ENCODE measurements at regions not wholly inside any gene's neighbourhood (a gene's known extent, or its start where the extent isn't known, plus 50 kb on each side); places are given as distances from the start of the nearest gene placed in this dataset.
"Not testable (repeated sequence)": the region's sequence is repeated elsewhere in the genome, so short reads cannot be mapped to it uniquely, and the experiment has no call there.

- Histone ChIP-seq H3K27me3 (replicated peaks; ENCODE audit: control insufficient read depth, insufficient read depth, low read length) (no peaks in the 10 kb centered on the region), H3K4me3 (replicated peaks; ENCODE audit: low read depth, low read length) (no peak overlapping the region)
- DNase-seq (ENCODE audit: extremely low read depth, insufficient read length), result no peak
Measured at GRCh38 chr4:153873741-153874140, 84.9 kb upstream of the SFRP2 start.

GRCh38 chr4:153866766-153867165, 77.9 kb upstream of the SFRP2 start:
- not testable (repeated sequence) for H3K4me3 ChIP-seq (replicated peaks; ENCODE audit: low read depth, low read length); H3K27me3 ChIP-seq (replicated peaks; ENCODE audit: control insufficient read depth, insufficient read depth, low read length); H3K36me3 ChIP-seq (ENCODE audit: control insufficient read depth, insufficient read depth, low read length); DNase-seq (ENCODE audit: extremely low read depth, insufficient read length)

More at GRCh38 chr4:153873741-153874140, 84.9 kb upstream of the SFRP2 start:
- no peak for TF ChIP-seq CTCF (IDR thresholded peaks at IDR 0.05; ENCODE audit: insufficient read depth, low read length, poor library complexity, severe bottlenecking)
- H3K36me3 ChIP-seq (ENCODE audit: control insufficient read depth, insufficient read depth, low read length), result no peaks in the 10 kb centered on the region

GRCh38 chr4:153852501-153852900, 63.6 kb upstream of the SFRP2 start:
- TF ChIP-seq CTCF (IDR thresholded peaks at IDR 0.05; ENCODE audit: insufficient read depth, low read length, poor library complexity, severe bottlenecking), result no peak
- H3K4me3 ChIP-seq (replicated peaks; ENCODE audit: low read depth, low read length), result no peak overlapping the region

GRCh38 chr4:153850533-153851280, 61.8 kb upstream of the SFRP2 start:
- TF ChIP-seq CTCF (IDR thresholded peaks at IDR 0.05; ENCODE audit: insufficient read depth, low read length, poor library complexity, severe bottlenecking), result no peak
- DNase-seq (ENCODE audit: extremely low read depth, insufficient read length), result no peak
- Histone ChIP-seq H3K27me3 (replicated peaks; ENCODE audit: control insufficient read depth, insufficient read depth, low read length) (no peaks in the 10 kb centered on the region; the same call in none of the 2 replicates), H3K36me3 (ENCODE audit: control insufficient read depth, insufficient read depth, low read length) (no peaks in the 10 kb centered on the region), H3K4me3 (replicated peaks; ENCODE audit: low read depth, low read length) (no peak overlapping the region)

More at GRCh38 chr4:153852501-153852900, 63.6 kb upstream of the SFRP2 start:
- DNase-seq (ENCODE audit: extremely low read depth, insufficient read length), result no peak
- Histone ChIP-seq H3K27me3 (replicated peaks; ENCODE audit: control insufficient read depth, insufficient read depth, low read length) (no peaks in the 10 kb centered on the region; the same call in 1 of the 2 replicates), H3K36me3 (ENCODE audit: control insufficient read depth, insufficient read depth, low read length) (no peaks in the 10 kb centered on the region)

GRCh38 chr4:153844144-153844543, 55.3 kb upstream of the SFRP2 start:
- H3K27me3 ChIP-seq (replicated peaks; ENCODE audit: control insufficient read depth, insufficient read depth, low read length), result no peaks in the 10 kb centered on the region; the same call in 1 of the 2 replicates
- no peaks in the 10 kb centered on the region for H3K36me3 ChIP-seq (ENCODE audit: control insufficient read depth, insufficient read depth, low read length)
- no peak for TF ChIP-seq CTCF (IDR thresholded peaks at IDR 0.05; ENCODE audit: insufficient read depth, low read length, poor library complexity, severe bottlenecking)
- DNase-seq (ENCODE audit: extremely low read depth, insufficient read length), result no peak
- H3K4me3 ChIP-seq (replicated peaks; ENCODE audit: low read depth, low read length), result no peak overlapping the region

Measured in GM06990 (cell line).